Adipocyte (in vitro differentiated cells): ENCODE measurements at regions not wholly inside any gene's neighbourhood (a gene's known extent, or its start where the extent isn't known, plus 50 kb on each side); places are given as distances from the start of the nearest gene placed in this dataset.
"Not testable (repeated sequence)": the region's sequence is repeated elsewhere in the genome, so short reads cannot be mapped to it uniquely, and the experiment has no call there.

ENCODE experiments used
- DNase-seq: peaks from one replicate; pipeline ENCODE4 v3.0.0-alpha.2; 2015; ENCODE audit warnings: low read depth
- H3K27me3 ChIP-seq: replicated peaks from 2 replicates; pipeline ENCODE4 v1.7.0; 2013; ENCODE audit warnings: mild to moderate bottlenecking, low read length, moderate library complexity; ENCODE audit not compliant: control insufficient read depth, insufficient read depth
- H3K36me3 ChIP-seq: 2 replicates; pipeline ENCODE4 v1.7.0; 2013; ENCODE audit warnings: low read length, mild to moderate bottlenecking, moderate library complexity; ENCODE audit not compliant: control insufficient read depth, insufficient read depth, severe bottlenecking
- H3K4me1 ChIP-seq: 2 replicates; pipeline ENCODE4 v1.7.0; 2013; ENCODE audit warnings: mild to moderate bottlenecking, low read length, moderate library complexity; ENCODE audit not compliant: control insufficient read depth, insufficient read depth
- H3K4me3 ChIP-seq: 2 replicates; pipeline ENCODE4 v1.7.0; 2013; ENCODE audit warnings: mild to moderate bottlenecking, low read length, moderate library complexity
- H3K9ac ChIP-seq: 2 replicates; pipeline ENCODE4 v1.7.0; 2013; ENCODE audit warnings: mild to moderate bottlenecking, low read length, moderate library complexity
- H3K9me3 ChIP-seq: 2 replicates; pipeline ENCODE4 v1.7.0; 2013; ENCODE audit warnings: mild to moderate bottlenecking, low read length, moderate library complexity; ENCODE audit not compliant: control insufficient read depth

- not testable (repeated sequence) for H3K4me3 ChIP-seq
Measured at GRCh38 chr2:95654897-95655296, 63.1 kb downstream of the TRIM43 start.

DNA sequence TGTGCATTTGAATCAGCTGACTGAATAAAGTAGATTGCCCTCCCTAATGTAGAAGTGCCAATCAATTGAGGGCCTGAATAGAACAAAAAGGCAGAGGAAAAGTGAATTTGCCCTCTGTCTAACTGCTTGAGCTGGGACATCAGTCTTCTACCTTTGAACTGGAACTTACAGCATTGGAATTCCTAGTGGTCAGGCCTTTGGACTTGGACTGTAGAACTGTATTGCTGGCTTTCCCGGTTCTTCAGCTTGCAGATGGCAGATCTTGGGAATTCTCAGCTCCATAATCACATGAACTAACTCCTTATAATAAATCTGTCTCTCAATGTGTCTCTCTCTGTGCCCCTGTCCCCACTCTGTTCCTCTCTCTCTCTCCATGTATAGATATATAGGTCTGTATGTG is 64.8 kb downstream of the TRIM43 start:
- not testable (repeated sequence) for H3K4me1 ChIP-seq, DNase-seq, H3K9ac ChIP-seq, H3K36me3 ChIP-seq, H3K27me3 ChIP-seq, H3K9me3 ChIP-seq, H3K4me3 ChIP-seq

More at GRCh38 chr2:95654897-95655296, 63.1 kb downstream of the TRIM43 start:
- not testable (repeated sequence) for H3K9me3 ChIP-seq, H3K27me3 ChIP-seq, H3K36me3 ChIP-seq, DNase-seq, H3K4me1 ChIP-seq, H3K9ac ChIP-seq

DNA sequence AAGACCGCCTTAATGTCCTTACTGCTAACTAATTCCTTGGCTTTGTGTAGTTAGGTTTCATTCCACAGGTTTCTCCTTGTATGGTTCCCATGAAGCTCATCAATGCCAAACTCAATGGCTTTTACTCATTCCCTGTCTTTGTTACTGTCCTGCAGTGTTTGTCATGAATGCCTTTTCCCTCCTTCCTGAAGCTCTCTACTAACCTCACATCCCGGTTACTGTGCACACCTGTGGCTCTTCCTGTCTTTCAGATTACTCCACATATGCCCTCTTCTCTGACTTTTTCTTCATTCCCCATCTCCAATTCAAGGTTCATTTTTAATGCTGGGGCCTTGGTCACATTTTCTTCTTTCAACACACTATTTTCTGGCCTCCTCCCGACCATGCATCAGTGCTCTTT is 66.1 kb downstream of the TRIM43 start:
- not testable (repeated sequence) for H3K36me3 ChIP-seq, H3K9me3 ChIP-seq, H3K9ac ChIP-seq, H3K27me3 ChIP-seq, DNase-seq, H3K4me1 ChIP-seq, H3K4me3 ChIP-seq

GRCh38 chr2:95660766-95661562 is 69.2 kb downstream of the TRIM43 start:
- H3K27me3 ChIP-seq, H3K36me3 ChIP-seq, H3K9ac ChIP-seq, DNase-seq, H3K9me3 ChIP-seq, H3K4me3 ChIP-seq, H3K4me1 ChIP-seq: not testable (repeated sequence)

- H3K4me3 ChIP-seq, H3K27me3 ChIP-seq, DNase-seq, H3K4me1 ChIP-seq, H3K9me3 ChIP-seq, H3K9ac ChIP-seq, H3K36me3 ChIP-seq: not testable (repeated sequence)
Measured at GRCh38 chr2:95663471-95664441, 72.0 kb downstream of the TRIM43 start.

GRCh38 chr2:95666636-95667035 is 74.8 kb downstream of the TRIM43 start:
- H3K4me3 ChIP-seq, H3K27me3 ChIP-seq, DNase-seq, H3K9me3 ChIP-seq, H3K36me3 ChIP-seq, H3K9ac ChIP-seq: not testable (repeated sequence)
- H3K4me1 ChIP-seq: peaks cover 16% of the 10 kb centered on the region

- DNase-seq: no peak
Measured at GRCh38 chr2:95667480-95667879, 75.7 kb downstream of the TRIM43 start.

DNA sequence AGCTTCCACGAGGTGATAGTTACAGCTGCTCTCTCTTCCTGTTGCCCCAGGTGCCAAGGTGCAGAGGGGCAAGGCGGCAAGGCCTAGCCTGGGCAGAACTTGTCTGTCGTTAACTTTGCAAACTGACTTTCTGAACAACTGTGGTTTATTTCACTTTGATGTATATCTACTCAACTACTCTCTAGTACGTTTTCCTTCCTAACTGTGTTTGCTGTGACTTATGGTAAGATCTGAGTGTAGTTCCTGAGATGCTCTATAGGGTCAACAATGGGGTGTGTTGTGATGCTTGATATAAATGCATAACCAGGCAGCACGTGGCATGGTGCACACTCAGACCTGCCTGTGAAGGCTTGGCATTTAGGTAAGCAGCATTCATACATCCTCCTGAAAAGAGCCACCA is 77.1 kb downstream of the TRIM43 start:
- not testable (repeated sequence) for H3K9ac ChIP-seq

More at GRCh38 chr2:95667480-95667879, 75.7 kb downstream of the TRIM43 start:
- Histone ChIP-seq H3K9me3 (no peaks in the 10 kb centered on the region), H3K27me3 (no peaks in the 10 kb centered on the region), H3K36me3 (no peaks in the 10 kb centered on the region), H3K4me3 (no peak overlapping the region), H3K4me1 (peaks cover 16% of the 10 kb centered on the region), H3K9ac (no peak overlapping the region)

DNA sequence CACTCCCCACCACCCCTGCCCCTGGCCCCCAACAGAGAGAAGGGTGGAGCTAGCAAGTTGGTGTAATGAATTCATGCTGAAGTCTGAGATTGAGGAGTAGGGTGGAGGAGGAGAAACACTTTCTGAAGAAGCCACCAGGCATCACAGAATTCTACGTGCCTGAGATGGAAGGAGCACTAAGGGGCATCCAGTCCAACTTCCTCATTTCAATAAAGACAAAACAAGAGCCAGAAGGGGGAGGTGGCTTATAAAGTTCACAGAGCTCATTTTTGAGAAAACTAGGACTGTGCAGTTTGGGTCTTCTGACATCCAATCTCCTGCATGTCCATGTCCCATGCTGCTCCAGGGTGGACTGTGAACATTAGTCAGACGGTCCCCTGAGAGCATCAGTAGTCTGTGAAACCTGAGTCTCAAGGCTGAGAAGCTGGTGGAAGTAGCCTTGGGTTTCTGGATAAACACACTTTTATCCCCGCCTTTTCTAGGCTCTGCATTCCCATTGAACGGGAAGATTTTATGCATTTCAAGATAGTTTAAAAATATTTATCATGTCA is 77.7 kb downstream of the TRIM43 start:
- Histone ChIP-seq H3K27me3 (no peaks in the 10 kb centered on the region), H3K9me3 (no peaks in the 10 kb centered on the region), H3K36me3 (no peaks in the 10 kb centered on the region), H3K9ac (no peak overlapping the region), H3K4me1 (peaks cover 16% of the 10 kb centered on the region), H3K4me3 (no peak overlapping the region)
- peak; percentile 35 for DNase-seq

More for the DNA sequence above, 77.1 kb downstream of the TRIM43 start:
- not testable (repeated sequence) for H3K36me3 ChIP-seq, H3K27me3 ChIP-seq, H3K4me3 ChIP-seq, DNase-seq, H3K9me3 ChIP-seq
- peaks cover 16% of the 10 kb centered on the region for H3K4me1 ChIP-seq

- Histone ChIP-seq H3K4me1 (peaks cover 16% of the 10 kb centered on the region), H3K36me3 (no peaks in the 10 kb centered on the region), H3K9ac (no peak overlapping the region), H3K27me3 (no peaks in the 10 kb centered on the region), H3K9me3 (no peaks in the 10 kb centered on the region), H3K4me3 (no peak overlapping the region)
- DNase-seq: peak; percentile 47
Measured at GRCh38 chr2:95670167-95670566, 78.4 kb downstream of the TRIM43 start.

DNA sequence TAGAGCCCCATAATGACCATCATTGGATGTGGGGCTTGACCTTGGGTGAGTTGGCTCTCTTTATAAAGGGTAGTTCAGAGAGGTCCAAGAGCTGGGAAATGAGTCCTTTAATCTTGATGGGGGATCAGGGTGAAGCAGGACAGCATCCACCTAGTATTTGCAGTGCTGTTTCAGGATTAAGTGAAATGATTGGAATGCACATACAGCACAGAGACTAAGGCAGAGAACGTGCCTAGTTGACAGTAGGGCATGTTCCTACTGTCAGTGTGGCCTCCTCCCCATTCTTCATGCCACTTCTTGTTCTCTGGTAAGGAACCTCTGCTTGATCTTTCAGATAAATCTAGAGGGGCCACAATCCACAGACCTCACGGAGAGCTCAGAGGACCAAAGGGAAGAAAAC is 78.9 kb downstream of the TRIM43 start:
- no peak overlapping the region for H3K4me3 ChIP-seq
- no peak overlapping the region for H3K9ac ChIP-seq
- peaks cover 16% of the 10 kb centered on the region for H3K4me1 ChIP-seq
- no peaks in the 10 kb centered on the region for H3K9me3 ChIP-seq
- no peaks in the 10 kb centered on the region for H3K27me3 ChIP-seq
- DNase-seq: peak; percentile 16
- no peaks in the 10 kb centered on the region for H3K36me3 ChIP-seq
